IMR-90 (cell line): ENCODE measurements at regions not wholly inside any gene's neighbourhood (a gene's known extent, or its start where the extent isn't known, plus 50 kb on each side); places are given as distances from the start of the nearest gene placed in this dataset.

Experiments used
- ATAC-seq: fragments of 200-7000 bp; cut with Tn5 transposase; 2 replicates; pipeline ENCODE4 v1.9.1; 2020; ENCODE audit warnings: low read depth, mild to moderate bottlenecking, moderate library complexity
- BruUV-seq: library from RNA; stranded (reverse); fragments of 400-500 nt; replicated peaks from 2 replicates; lab custom pipeline; 2021; lab: Mats Ljungman, UMichigan
- CTCF ChIA-PET: fragments of 300-600 bp; formaldehyde crosslinking; extraction: SDS; loops from one replicate; lab custom pipeline; 2021; ENCODE audit warnings: antibody characterized with exemption; lab: Yijun Ruan, JAX
- POLR2A ChIA-PET: fragments of 300-600 bp; sonication (Branson Sonifier 250); formaldehyde crosslinking; loops from one replicate; lab custom pipeline; 2022; ENCODE audit warnings: antibody characterized with exemption; ENCODE audit not compliant: unreplicated experiment; lab: Charles Lee
- DNase-seq: peaks from one replicate; pipeline ENCODE4 v3.0.0; 2013
- H2AFZ ChIP-seq: replicated peaks from 2 replicates; pipeline ENCODE3; 2013; ENCODE audit warnings: low read length, mild to moderate bottlenecking; ENCODE audit not compliant: poor library complexity
- H2AK5ac ChIP-seq: 2 replicates; pipeline ENCODE4 v1.6.1; 2013; ENCODE audit warnings: low read depth, low read length, inconsistent platforms
- H2AK9ac ChIP-seq: replicated peaks from 2 replicates; pipeline ENCODE3; 2013; ENCODE audit warnings: mild to moderate bottlenecking, low read depth, low read length, moderate library complexity; ENCODE audit not compliant: poor library complexity
- H2BK120ac ChIP-seq: 2 replicates; pipeline ENCODE4 v1.6.1; 2013; ENCODE audit warnings: low read depth, low read length, inconsistent platforms
- H2BK15ac ChIP-seq: 3 replicates; pipeline ENCODE4 v1.6.1; 2013; ENCODE audit warnings: low read depth, low read length, inconsistent platforms
- H2BK20ac ChIP-seq: 2 replicates; pipeline ENCODE4 v1.6.1; 2013; ENCODE audit warnings: low read depth, mild to moderate bottlenecking, inconsistent platforms, low read length, moderate library complexity
- H2BK5ac ChIP-seq: 2 replicates; pipeline ENCODE4 v1.6.1; 2013; ENCODE audit warnings: mild to moderate bottlenecking, low read depth, low read length, inconsistent platforms; ENCODE audit not compliant: poor library complexity, severe bottlenecking
- H3K14ac ChIP-seq: replicated peaks from 2 replicates; pipeline ENCODE4 v1.6.1; 2013; ENCODE audit warnings: low read depth, low read length, inconsistent platforms
- H3K18ac ChIP-seq: 2 replicates; pipeline ENCODE4 v1.6.1; 2013; ENCODE audit warnings: low read depth, low read length, control low read depth
- H3K23ac ChIP-seq: 2 replicates; pipeline ENCODE4 v1.6.1; 2013; ENCODE audit warnings: low read depth, low read length, inconsistent platforms
- H3K27ac ChIP-seq: 2 replicates; pipeline ENCODE4 v1.5.1; 2013; ENCODE audit warnings: mild to moderate bottlenecking, control low read depth, low read length; ENCODE audit not compliant: insufficient read depth
- H3K27me3 ChIP-seq: 2 replicates; pipeline ENCODE4 v1.6.1; 2013; ENCODE audit warnings: low read length; ENCODE audit not compliant: control insufficient read depth, insufficient read depth
- H3K36me3 ChIP-seq: 2 replicates; pipeline ENCODE4 v1.6.1; 2013; ENCODE audit warnings: low read length, mixed read lengths; ENCODE audit not compliant: control insufficient read depth, insufficient read depth
- H3K4ac ChIP-seq: 2 replicates; pipeline ENCODE4 v1.6.1; 2013; ENCODE audit warnings: low read depth, low read length, inconsistent platforms
- H3K4me1 ChIP-seq: 2 replicates; pipeline ENCODE4 v1.6.1; 2013; ENCODE audit warnings: low read length, mixed read lengths; ENCODE audit not compliant: control insufficient read depth, insufficient read depth
- H3K4me2 ChIP-seq: 2 replicates; pipeline ENCODE4 v1.6.1; 2013; ENCODE audit warnings: low read depth, mild to moderate bottlenecking, control low read depth, low read length, moderate library complexity
- H3K4me3 ChIP-seq: 2 replicates; pipeline ENCODE4 v1.5.1; 2013; ENCODE audit warnings: low read depth, mild to moderate bottlenecking, control low read depth, low read length, moderate library complexity; ENCODE audit not compliant: insufficient read depth
- H3K56ac ChIP-seq: 2 replicates; pipeline ENCODE4 v1.6.1; 2013; ENCODE audit warnings: low read length, inconsistent platforms; ENCODE audit not compliant: insufficient read depth; ENCODE audit errors: extremely low read depth
- H3K79me1 ChIP-seq, 2 experiments: 2 replicates each; pipeline ENCODE4 v1.6.1; 2013; ENCODE audit warnings: low read length in 2 of 2, inconsistent platforms in 1 of 2, low read depth in 1 of 2
- H3K9ac ChIP-seq: 2 replicates; pipeline ENCODE4 v1.6.1; 2013; ENCODE audit warnings: low read depth, low read length, control low read depth
- H3K9me1 ChIP-seq: 2 replicates; pipeline ENCODE4 v1.6.1; 2013; ENCODE audit warnings: low read length, inconsistent platforms; ENCODE audit not compliant: insufficient read depth
- H3K9me3 ChIP-seq: 2 replicates; pipeline ENCODE4 v1.6.1; 2013; ENCODE audit warnings: low read length; ENCODE audit not compliant: control insufficient read depth, insufficient read depth
- H4K20me1 ChIP-seq: 2 replicates; pipeline ENCODE4 v1.6.1; 2013; ENCODE audit warnings: low read length, inconsistent platforms; ENCODE audit not compliant: insufficient read depth
- H4K5ac ChIP-seq: 2 replicates; pipeline ENCODE4 v1.6.1; 2013; ENCODE audit warnings: mild to moderate bottlenecking, low read depth, low read length, control low read depth
- H4K8ac ChIP-seq, 2 experiments: 2 replicates each; pipeline ENCODE4 v1.6.1; 2013; ENCODE audit warnings: low read depth in 2 of 2, low read length in 2 of 2, control low read depth in 1 of 2, inconsistent platforms in 1 of 2
- H4K91ac ChIP-seq: 2 replicates; pipeline ENCODE4 v1.6.1; 2013; ENCODE audit warnings: low read depth, low read length, inconsistent platforms; ENCODE audit not compliant: insufficient read depth
- POLR2A ChIP-seq: IDR thresholded peaks from 2 replicates; pipeline ENCODE4 v1.6.1; 2012; ENCODE audit warnings: mild to moderate bottlenecking, low read depth, low read length
- RFX5 ChIP-seq: IDR thresholded peaks from 2 replicates; pipeline ENCODE4 v1.8.0; 2012; ENCODE audit warnings: low read depth, mild to moderate bottlenecking, low read length, moderate library complexity
- SMC3 ChIP-seq: fragments of 150-350 bp; IDR thresholded peaks from 2 replicates; pipeline ENCODE4 v1.6.1; 2016; ENCODE audit warnings: low read depth, mild to moderate bottlenecking, antibody characterized with exemption, low read length, moderate library complexity
- WGBS, 2 experiments: methylation state at CpG; one replicate each; pipeline versions ENCODE4 v1.1.5 to v1.1.7; 2013; ENCODE audit warnings: missing lambda C conversion rate in 2 of 2; ENCODE audit not compliant: insufficient read length in 1 of 2; ENCODE audit errors: extremely low coverage in 2 of 2; 5-methylcytosine and 5-hydroxymethylcytosine counted together
- dilution Hi-C: fragments of 300-500 bp; cut with HindIII; formaldehyde crosslinking; loops from one replicate; pipeline ENCODE4 v1.14.3; 2018; ENCODE audit warnings: low sequenced_read_pairs; ENCODE audit not compliant: unreplicated experiment
- in situ Hi-C: fragments of 300-500 bp; cut with MboI; formaldehyde crosslinking; loops from 3 replicates; pipeline ENCODE4 v1.14.3; 2019; ENCODE audit warnings: low sequenced_read_pairs, inconsistent platforms, mixed read lengths
- intact Hi-C: fragments of 100-400 bp; cut with micrococcal nuclease; formaldehyde crosslinking; loops from 2 replicates; pipeline ENCODE4 v1.10.0; 2022
- TF ChIP-seq, protein P1 (sequence below): fragments of 150-350 bp; IDR thresholded peaks from 2 replicates; pipeline ENCODE4 v1.6.1; 2017; ENCODE audit warnings: mild to moderate bottlenecking, antibody characterized with exemption, low read length, low read depth
- TF ChIP-seq, protein P2 (sequence below): conservative IDR thresholded peaks from 2 replicates; pipeline ENCODE4 v1.5.1; 2012; ENCODE audit warnings: mild to moderate bottlenecking, low read depth, low read length, improper control_type of control experiment

DNA sequence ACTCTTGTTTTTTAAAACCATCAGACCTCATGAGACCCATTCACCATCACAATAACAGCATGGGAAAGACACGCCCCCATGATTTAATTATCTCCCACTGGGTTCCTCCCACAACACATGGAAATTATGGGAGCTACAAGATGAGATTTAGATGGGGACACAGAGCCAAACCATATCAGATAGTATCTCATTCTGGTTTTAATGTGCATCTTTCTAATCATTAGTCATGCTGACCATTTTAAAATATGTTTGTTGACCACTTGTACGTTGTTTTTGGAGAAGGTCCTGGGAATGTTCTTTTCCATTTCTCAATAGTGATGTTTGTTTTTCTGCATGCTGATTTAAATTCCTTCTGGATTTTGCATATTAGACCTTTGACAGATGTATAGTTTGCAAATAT is 119.0 kb downstream of the RTL3 start:
- POLR2A ChIA-PET: no interaction called here
- intact Hi-C loops: no loop called here
- Histone ChIP-seq H2BK120ac (no peak overlapping the region), H2AFZ (no peak overlapping the region), H3K79me1 (no peaks in the 10 kb centered on the region), H4K8ac (no peak overlapping the region), H4K5ac (no peak overlapping the region), H3K9ac (no peak overlapping the region), H3K27me3 (no peaks in the 10 kb centered on the region), H3K4me1 (no peaks in the 10 kb centered on the region), H3K14ac (no peak overlapping the region), H2BK5ac (no peak overlapping the region), H3K18ac (no peak overlapping the region), H3K4me3 (no peak overlapping the region), H3K27ac (no peak overlapping the region), H3K4me2 (no peak overlapping the region), H2BK15ac (no peak overlapping the region), H2BK20ac (no peak overlapping the region), H4K91ac (no peak overlapping the region), H3K36me3 (no peaks in the 10 kb centered on the region), H3K23ac (no peak overlapping the region), H2AK9ac (no peak overlapping the region), H2AK5ac (no peak overlapping the region), H3K4ac (no peak overlapping the region), H4K20me1 (no peaks in the 10 kb centered on the region), H3K56ac (no peak overlapping the region), H3K9me3 (no peaks in the 10 kb centered on the region; the same call in 1 of the 2 replicates), H3K9me1 (no peaks in the 10 kb centered on the region)
- dilution Hi-C loops: no loop called here
- no peak for DNase-seq
- WGBS, 2 experiments: no CpG with 5 or more reads among the region's 2 CpGs
- no peak for ATAC-seq
- in situ Hi-C loops: no loop called here
- TF ChIP-seq POLR2A: no peak
- TF ChIP-seq, protein P1, sequence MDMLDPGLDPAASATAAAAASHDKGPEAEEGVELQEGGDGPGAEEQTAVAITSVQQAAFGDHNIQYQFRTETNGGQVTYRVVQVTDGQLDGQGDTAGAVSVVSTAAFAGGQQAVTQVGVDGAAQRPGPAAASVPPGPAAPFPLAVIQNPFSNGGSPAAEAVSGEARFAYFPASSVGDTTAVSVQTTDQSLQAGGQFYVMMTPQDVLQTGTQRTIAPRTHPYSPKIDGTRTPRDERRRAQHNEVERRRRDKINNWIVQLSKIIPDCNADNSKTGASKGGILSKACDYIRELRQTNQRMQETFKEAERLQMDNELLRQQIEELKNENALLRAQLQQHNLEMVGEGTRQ: no peak
- TF ChIP-seq, protein P2, sequence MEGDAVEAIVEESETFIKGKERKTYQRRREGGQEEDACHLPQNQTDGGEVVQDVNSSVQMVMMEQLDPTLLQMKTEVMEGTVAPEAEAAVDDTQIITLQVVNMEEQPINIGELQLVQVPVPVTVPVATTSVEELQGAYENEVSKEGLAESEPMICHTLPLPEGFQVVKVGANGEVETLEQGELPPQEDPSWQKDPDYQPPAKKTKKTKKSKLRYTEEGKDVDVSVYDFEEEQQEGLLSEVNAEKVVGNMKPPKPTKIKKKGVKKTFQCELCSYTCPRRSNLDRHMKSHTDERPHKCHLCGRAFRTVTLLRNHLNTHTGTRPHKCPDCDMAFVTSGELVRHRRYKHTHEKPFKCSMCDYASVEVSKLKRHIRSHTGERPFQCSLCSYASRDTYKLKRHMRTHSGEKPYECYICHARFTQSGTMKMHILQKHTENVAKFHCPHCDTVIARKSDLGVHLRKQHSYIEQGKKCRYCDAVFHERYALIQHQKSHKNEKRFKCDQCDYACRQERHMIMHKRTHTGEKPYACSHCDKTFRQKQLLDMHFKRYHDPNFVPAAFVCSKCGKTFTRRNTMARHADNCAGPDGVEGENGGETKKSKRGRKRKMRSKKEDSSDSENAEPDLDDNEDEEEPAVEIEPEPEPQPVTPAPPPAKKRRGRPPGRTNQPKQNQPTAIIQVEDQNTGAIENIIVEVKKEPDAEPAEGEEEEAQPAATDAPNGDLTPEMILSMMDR: no peak
- TF ChIP-seq RFX5: no peak
- no peak for TF ChIP-seq SMC3
- BruUV-seq: no TSS peak
- CTCF ChIA-PET: no interaction called here
